ENCODE measurements at regions not wholly inside any gene's neighbourhood (a gene's known extent, or its start where the extent isn't known, plus 50 kb on each side); places are given as distances from the start of the nearest gene placed in this dataset.

DNA sequence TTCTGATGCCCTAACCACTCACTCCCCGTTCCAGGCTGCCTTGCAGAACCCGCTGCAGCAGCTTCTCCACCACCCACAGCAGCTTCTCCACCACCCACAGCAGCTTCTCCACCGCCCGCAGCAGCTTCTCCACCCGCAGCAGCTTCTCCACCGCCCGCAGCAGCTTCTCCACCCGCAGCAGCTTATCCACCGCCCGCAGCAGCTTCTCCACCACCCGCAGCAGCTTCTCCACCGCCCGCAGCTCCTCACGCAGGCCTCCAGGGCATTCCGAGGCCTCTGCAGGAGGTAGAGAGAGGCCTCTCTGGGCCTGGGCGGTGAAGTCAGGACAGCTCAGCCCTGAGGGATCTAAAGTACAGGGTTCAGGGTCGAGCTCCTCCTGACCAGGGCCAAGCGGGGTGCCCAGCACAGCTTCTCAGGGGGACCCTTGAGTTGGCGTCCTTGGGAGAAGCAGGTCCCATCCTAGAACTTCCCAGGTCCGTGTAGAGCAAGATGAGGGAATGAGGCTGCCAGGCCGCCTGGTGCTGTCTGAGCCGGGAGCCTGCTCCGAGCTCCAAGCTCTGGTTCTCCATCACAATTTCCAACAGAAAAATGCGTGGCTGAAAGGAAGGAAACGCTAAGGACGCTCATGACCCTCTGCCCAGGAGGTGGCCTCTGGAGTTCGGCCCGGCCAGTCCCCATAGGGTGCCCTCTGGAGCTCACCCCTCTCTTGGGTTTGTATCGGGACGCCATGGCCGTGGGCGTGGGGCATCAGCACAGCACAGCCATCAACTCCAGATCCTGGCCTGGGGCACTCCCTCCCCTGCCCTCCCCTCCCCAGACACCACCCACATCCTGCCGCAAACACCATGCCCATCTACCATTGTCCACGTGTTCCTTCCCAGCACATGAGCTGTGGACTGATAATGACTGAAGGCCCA, 528.6 kb downstream of the BRD1 start:
- Histone ChIP-seq H4K8ac (ENCODE audit: low read depth, low read length) (no peak overlapping the region), H3K18ac (ENCODE audit: low read length) (peak overlapping the region; percentile 60), H3K23ac (ENCODE audit: low read depth, low read length, poor library complexity) (peak overlapping the region; percentile 63), H3K14ac (ENCODE audit: low read length) (peak overlapping the region; percentile 14), H2AK5ac (ENCODE audit: low read depth, low read length) (peak overlapping the region; percentile 61), H3K9ac (ENCODE audit: low read depth, low read length, poor library complexity) (no peak overlapping the region), H3K4me2 (ENCODE audit: insufficient read depth, low read length, poor library complexity, severe bottlenecking) (no peak overlapping the region), H2BK120ac (ENCODE audit: low read depth, low read length) (no peak overlapping the region), H3K4me3 (ENCODE audit: low read length in 2 of 2) (no peak overlapping the region), H2AFZ (ENCODE audit: low read length) (no peak overlapping the region), H4K91ac (ENCODE audit: low read depth, low read length, poor library complexity) (no peak overlapping the region), H3K27me3 (ENCODE audit: control insufficient read depth in 3 of 3, insufficient read depth in 3 of 3, low read depth in 1 of 3, low read length in 3 of 3) (no peaks in the 10 kb centered on the region), H2BK15ac (ENCODE audit: low read length) (peak overlapping the region; percentile 44), H2BK12ac (ENCODE audit: low read length) (no peak overlapping the region), H3K4ac (ENCODE audit: low read length) (no peak overlapping the region), H3K79me1 (ENCODE audit: low read depth, low read length) (no peaks in the 10 kb centered on the region), H3K4me1 (ENCODE audit: control insufficient read depth in 2 of 2, insufficient read depth in 1 of 2, low read depth in 1 of 2, low read length in 2 of 2) (no peaks in the 10 kb centered on the region), H2BK5ac (ENCODE audit: low read length) (no peak overlapping the region), H3K36me3 (replicated peaks in 1 of 2; ENCODE audit: control insufficient read depth in 2 of 2, insufficient read depth in 2 of 2, low read length in 2 of 2) (no peaks in the 10 kb centered on the region), H3K9me3 (replicated peaks in 1 of 2; ENCODE audit: control insufficient read depth in 2 of 2, insufficient read depth in 1 of 2, low read depth in 1 of 2, low read length in 2 of 2) (peaks cover 0 to 5% of the 10 kb centered on the region in 2 donors), H3K27ac (replicated peaks; ENCODE audit: low read length) (no peak overlapping the region)
- no peak for DNase-seq (ENCODE audit: low spot score)
- WGBS, 2 donors (ENCODE audit: extremely low coverage in 2 of 2, insufficient read length in 2 of 2, insufficient replicate concordance in 1 of 2): no CpG with 5 or more reads among the region's 34 CpGs

DNA sequence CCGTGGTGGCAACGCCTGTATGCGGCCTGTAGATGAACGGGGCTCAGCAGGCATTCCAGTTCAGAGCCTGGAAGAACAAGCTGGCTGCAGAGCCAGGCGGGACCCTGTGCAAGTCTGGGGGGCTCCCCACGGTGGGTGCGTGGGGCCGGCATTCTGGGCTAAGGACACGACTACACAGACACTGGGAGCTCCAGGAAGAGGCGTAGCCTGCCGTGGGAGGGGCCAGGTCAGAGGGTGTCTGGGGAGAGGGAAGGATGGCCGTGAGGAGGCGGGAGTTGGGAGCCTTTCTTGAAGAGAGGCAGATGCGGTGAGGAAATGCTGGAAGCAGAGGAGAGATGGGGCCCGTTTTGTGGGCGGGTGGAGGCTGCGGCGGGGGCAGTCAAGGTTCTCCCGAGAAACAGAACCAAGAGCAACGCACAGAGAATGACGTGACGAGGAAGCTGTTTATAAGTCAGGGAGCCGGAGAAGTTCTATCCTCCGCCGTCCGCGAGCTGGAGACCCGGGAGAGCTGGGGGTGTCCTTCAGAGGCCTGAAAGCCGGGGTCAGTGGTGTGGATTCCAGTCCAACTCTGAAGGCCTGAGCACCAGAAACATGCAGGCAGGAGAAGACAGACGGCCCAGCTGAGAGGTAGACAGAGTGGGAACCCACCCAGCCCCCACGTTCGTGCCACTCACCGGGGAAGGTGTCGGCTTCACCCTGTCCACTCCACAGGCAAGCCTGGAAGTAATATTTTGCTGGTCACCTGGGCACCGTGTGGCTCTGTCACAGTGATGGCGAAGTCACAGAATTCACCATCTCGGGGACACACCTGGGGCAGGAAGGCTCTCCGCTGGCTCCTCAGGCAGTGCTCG, 529.6 kb downstream of the BRD1 start:
- no peak overlapping the region for H3K27ac ChIP-seq (replicated peaks; ENCODE audit: low read length)
- H2BK120ac ChIP-seq (ENCODE audit: low read depth, low read length): no peak overlapping the region
- H3K23ac ChIP-seq (ENCODE audit: low read depth, low read length, poor library complexity): peak overlapping the region; percentile 53
- peak overlapping the region; percentile 80 for H2BK5ac ChIP-seq (ENCODE audit: low read length)
- H4K8ac ChIP-seq (ENCODE audit: low read depth, low read length): peak overlapping the region; percentile 3
- H2BK12ac ChIP-seq (ENCODE audit: low read length): peak overlapping the region; percentile 93
- H3K36me3 ChIP-seq (replicated peaks in 1 of 2; ENCODE audit: control insufficient read depth in 2 of 2, insufficient read depth in 2 of 2, low read length in 2 of 2): no peaks in the 10 kb centered on the region
- H3K4me3 ChIP-seq (ENCODE audit: low read length in 2 of 2): no peak overlapping the region
- no peak overlapping the region for H4K91ac ChIP-seq (ENCODE audit: low read depth, low read length, poor library complexity)
- no peaks in the 10 kb centered on the region for H3K79me1 ChIP-seq (ENCODE audit: low read depth, low read length)
- H3K4ac ChIP-seq (ENCODE audit: low read length): no peak overlapping the region
- H2BK15ac ChIP-seq (ENCODE audit: low read length): no peak overlapping the region
- no CpG with 5 or more reads among the region's 39 CpGs for WGBS, 2 donors (ENCODE audit: extremely low coverage in 2 of 2, insufficient read length in 2 of 2, insufficient replicate concordance in 1 of 2)
- no peak overlapping the region for H2AFZ ChIP-seq (ENCODE audit: low read length)
- H3K4me2 ChIP-seq (ENCODE audit: insufficient read depth, low read length, poor library complexity, severe bottlenecking): no peak overlapping the region
- no peaks in the 10 kb centered on the region for H3K27me3 ChIP-seq (ENCODE audit: control insufficient read depth in 3 of 3, insufficient read depth in 3 of 3, low read depth in 1 of 3, low read length in 3 of 3)
- H3K9me3 ChIP-seq (replicated peaks in 1 of 2; ENCODE audit: control insufficient read depth in 2 of 2, insufficient read depth in 1 of 2, low read depth in 1 of 2, low read length in 2 of 2): peaks cover 0 to 7% of the 10 kb centered on the region in 2 donors
- peak overlapping the region; percentile 92 for H2AK5ac ChIP-seq (ENCODE audit: low read depth, low read length)
- no peaks in the 10 kb centered on the region for H3K4me1 ChIP-seq (ENCODE audit: control insufficient read depth in 2 of 2, insufficient read depth in 1 of 2, low read depth in 1 of 2, low read length in 2 of 2)
- H3K14ac ChIP-seq (ENCODE audit: low read length): peak overlapping the region; percentile 38
- H3K9ac ChIP-seq (ENCODE audit: low read depth, low read length, poor library complexity): no peak overlapping the region
- no peak for DNase-seq (ENCODE audit: low spot score)
- peak overlapping the region; percentile 82 for H3K18ac ChIP-seq (ENCODE audit: low read length)

DNA sequence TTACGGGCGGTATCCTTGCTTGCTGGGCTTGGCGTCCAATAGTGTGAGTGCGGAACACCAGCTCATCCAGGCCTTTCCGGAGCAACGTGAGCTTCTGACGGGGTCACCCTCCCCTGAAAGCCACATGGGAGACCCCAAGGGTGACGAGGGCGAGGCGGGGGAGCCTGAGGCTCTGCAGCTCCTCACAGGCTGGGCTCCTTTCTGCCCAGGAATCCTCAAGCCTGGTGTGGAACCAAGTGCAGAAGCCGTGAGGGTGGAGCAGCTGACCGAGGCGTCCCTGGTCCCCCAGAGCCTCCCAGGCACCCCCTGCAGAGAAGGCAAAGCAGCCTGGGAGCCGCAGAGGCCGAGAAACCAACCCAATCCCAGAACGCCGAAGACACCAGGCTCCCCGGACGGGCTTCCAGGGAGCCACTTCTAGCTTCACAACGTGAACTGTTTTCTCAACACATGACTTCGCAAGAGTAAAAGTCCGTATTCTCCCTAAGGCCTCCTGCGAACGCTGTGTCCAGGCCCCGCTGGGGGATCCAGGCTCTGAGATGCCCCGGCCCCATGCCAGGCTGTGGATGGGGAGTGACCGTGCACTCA, 530.3 kb downstream of the BRD1 start:
- no peak overlapping the region for H2BK120ac ChIP-seq (ENCODE audit: low read depth, low read length)
- no peak for DNase-seq (ENCODE audit: low spot score)
- H2BK5ac ChIP-seq (ENCODE audit: low read length): peak overlapping the region; percentile 80
- peak overlapping the region; percentile 53 for H3K23ac ChIP-seq (ENCODE audit: low read depth, low read length, poor library complexity)
- no peak overlapping the region for H3K4me3 ChIP-seq (ENCODE audit: low read length in 2 of 2)
- H2BK12ac ChIP-seq (ENCODE audit: low read length): peak overlapping the region; percentile 93
- H3K9ac ChIP-seq (ENCODE audit: low read depth, low read length, poor library complexity): no peak overlapping the region
- H3K4ac ChIP-seq (ENCODE audit: low read length): no peak overlapping the region
- no peak overlapping the region for H4K91ac ChIP-seq (ENCODE audit: low read depth, low read length, poor library complexity)
- H3K4me2 ChIP-seq (ENCODE audit: insufficient read depth, low read length, poor library complexity, severe bottlenecking): no peak overlapping the region
- WGBS, 2 donors (ENCODE audit: extremely low coverage in 2 of 2, insufficient read length in 2 of 2, insufficient replicate concordance in 1 of 2): no CpG with 5 or more reads among the region's 27 CpGs
- no peak overlapping the region for H4K8ac ChIP-seq (ENCODE audit: low read depth, low read length)
- no peaks in the 10 kb centered on the region for H3K27me3 ChIP-seq (ENCODE audit: control insufficient read depth in 3 of 3, insufficient read depth in 3 of 3, low read depth in 1 of 3, low read length in 3 of 3)
- H3K79me1 ChIP-seq (ENCODE audit: low read depth, low read length): no peaks in the 10 kb centered on the region
- H2BK15ac ChIP-seq (ENCODE audit: low read length): no peak overlapping the region
- peak overlapping the region; percentile 92 for H2AK5ac ChIP-seq (ENCODE audit: low read depth, low read length)
- no peaks in the 10 kb centered on the region for H3K4me1 ChIP-seq (ENCODE audit: control insufficient read depth in 2 of 2, insufficient read depth in 1 of 2, low read depth in 1 of 2, low read length in 2 of 2)
- no peak overlapping the region for H3K14ac ChIP-seq (ENCODE audit: low read length)
- H3K27ac ChIP-seq (replicated peaks; ENCODE audit: low read length): no peak overlapping the region
- H3K9me3 ChIP-seq (replicated peaks in 1 of 2; ENCODE audit: control insufficient read depth in 2 of 2, insufficient read depth in 1 of 2, low read depth in 1 of 2, low read length in 2 of 2): peaks cover 0 to 10% of the 10 kb centered on the region in 2 donors
- no peaks in the 10 kb centered on the region for H3K36me3 ChIP-seq (replicated peaks in 1 of 2; ENCODE audit: control insufficient read depth in 2 of 2, insufficient read depth in 2 of 2, low read length in 2 of 2)
- no peak overlapping the region for H2AFZ ChIP-seq (ENCODE audit: low read length)
- no peak overlapping the region for H3K18ac ChIP-seq (ENCODE audit: low read length)
